GM12878 (cell line): ENCODE measurements at regions not wholly inside any gene's neighbourhood (a gene's known extent, or its start where the extent isn't known, plus 50 kb on each side); places are given as distances from the start of the nearest gene placed in this dataset.

Source experiments
- ATAC-seq: fragments of 200-7000 bp; cut with Tn5 transposase; 3 replicates; pipeline ENCODE4 v1.9.1; 2020; ENCODE audit warnings: mild to moderate bottlenecking, moderate library complexity
- BruUV-seq: library from RNA; stranded (reverse); fragments of 400-500 nt; replicated peaks from 2 replicates; lab custom pipeline; 2021; lab: Mats Ljungman, UMichigan
- CTCF ChIA-PET: fragments of 300-600 bp; sonication (Branson Sonifier 250); formaldehyde crosslinking; extraction: SDS; loops from one replicate; lab custom pipeline; 2021; ENCODE audit warnings: inconsistent platforms; lab: Yijun Ruan, JAX
- POLR2A ChIA-PET: fragments of 350-600 bp; formaldehyde crosslinking; extraction: SDS; loops from one replicate; lab custom pipeline; 2021; ENCODE audit warnings: inconsistent platforms; lab: Charles Lee
- RAD21 ChIA-PET: fragments of 300-600 bp; sonication (Branson Sonifier 250); formaldehyde crosslinking; loops from one replicate; lab custom pipeline; 2023; ENCODE audit warnings: antibody characterized with exemption; ENCODE audit not compliant: unreplicated experiment; lab: Charles Lee
- SMC1A ChIA-PET: fragments of 300-600 bp; sonication (Branson Sonifier 250); formaldehyde crosslinking; loops from one replicate; lab custom pipeline; 2023; ENCODE audit not compliant: unreplicated experiment, uncharacterized antibody; lab: Charles Lee
- DNase-seq: peaks from one replicate; pipeline ENCODE4 v3.0.0-alpha.2; 2011; ENCODE audit warnings: low read depth, low spot score
- FAIRE-seq: peaks from 3 replicates; lab custom pipeline; 2011; peaks lifted over from hg19 to GRCh38; lab: Jason Lieb, UNC
- H2AFZ ChIP-seq: 2 replicates; pipeline ENCODE4 v1.6.0; 2011; ENCODE audit warnings: low read depth, low read length, control low read depth; ENCODE audit not compliant: control insufficient read depth
- H3K27ac ChIP-seq: 2 replicates; pipeline ENCODE4 v1.5.1; 2011; ENCODE audit warnings: control low read depth; ENCODE audit not compliant: control insufficient read depth, insufficient read depth
- H3K27me3 ChIP-seq, 2 experiments: replicated peaks in 1 of 2; 2 replicates each; pipeline versions ENCODE4 v1.6.0 to v1.6.1; 2011; ENCODE audit warnings: low read length in 1 of 2; ENCODE audit not compliant: control insufficient read depth in 2 of 2, insufficient read depth in 2 of 2
- H3K36me3 ChIP-seq, 2 experiments: 2 replicates each; pipeline ENCODE4 v1.5.1; 2011; ENCODE audit warnings: low read length in 1 of 2; ENCODE audit not compliant: control insufficient read depth in 2 of 2, insufficient read depth in 2 of 2
- H3K4me1 ChIP-seq: 2 replicates; pipeline ENCODE4 v1.6.1; 2011; ENCODE audit warnings: mild to moderate bottlenecking, low read length, moderate library complexity, mixed read lengths; ENCODE audit not compliant: control insufficient read depth, insufficient read depth
- H3K4me2 ChIP-seq: 2 replicates; pipeline ENCODE4 v1.6.0; 2011; ENCODE audit warnings: control low read depth; ENCODE audit not compliant: control insufficient read depth, insufficient read depth
- H3K4me3 ChIP-seq: fragments of 200-600 bp; sonication (generic); 2 replicates; pipeline ENCODE4 v1.5.1; 2016
- H3K79me2 ChIP-seq: 2 replicates; pipeline ENCODE4 v1.6.0; 2011; ENCODE audit warnings: low read length; ENCODE audit not compliant: control insufficient read depth, insufficient read depth
- H3K9ac ChIP-seq: 2 replicates; pipeline ENCODE4 v1.8.0; 2011; ENCODE audit warnings: low read length, control low read depth, mixed read lengths; ENCODE audit not compliant: control insufficient read depth, insufficient read depth
- H3K9me3 ChIP-seq: replicated peaks from 3 replicates; pipeline ENCODE4 v1.5.1; 2011; ENCODE audit warnings: mild to moderate bottlenecking, low read length; ENCODE audit not compliant: control insufficient read depth, insufficient read depth
- H4K20me1 ChIP-seq: 2 replicates; pipeline ENCODE4 v1.6.0; 2011; ENCODE audit not compliant: control insufficient read depth, insufficient read depth
- CEBPB ChIP-seq, 2 experiments: fragments of 150-350 bp in 1 of 2; IDR thresholded peaks; 2 replicates each; pipeline ENCODE4 v1.6.1; 2012 to 2014; ENCODE audit warnings: low read depth in 2 of 2, low read length in 2 of 2, borderline replicate concordance in 1 of 2, inconsistent platforms in 1 of 2
- CREB1 ChIP-seq: IDR thresholded peaks from 2 replicates; pipeline ENCODE4 v1.6.1; 2012; ENCODE audit warnings: low read depth, mild to moderate bottlenecking, inconsistent platforms
- KDM1A ChIP-seq: fragments of 200-600 bp; sonication (generic); IDR thresholded peaks from 2 replicates; pipeline ENCODE4 v1.6.1; 2016; ENCODE audit warnings: borderline replicate concordance
- MYC ChIP-seq: IDR thresholded peaks from 2 replicates; pipeline ENCODE4 v1.6.1; 2011; ENCODE audit warnings: mild to moderate bottlenecking, low read length, moderate library complexity, inconsistent platforms; ENCODE audit not compliant: insufficient read depth, insufficient replicate concordance, insufficient read length, severe bottlenecking
- NR2F1 ChIP-seq: fragments of 450-650 bp; conservative IDR thresholded peaks from 2 replicates; pipeline ENCODE4 v1.6.1; 2017; ENCODE audit warnings: mild to moderate bottlenecking
- NRF1 ChIP-seq: conservative IDR thresholded peaks from 2 replicates; pipeline ENCODE4 v1.6.1; 2011; ENCODE audit warnings: mild to moderate bottlenecking, low read depth, low read length, improper control_type of control experiment
- PAX5 ChIP-seq: IDR thresholded peaks from 2 replicates; pipeline ENCODE4 v1.6.1; 2011; ENCODE audit warnings: low read depth, low read length, borderline replicate concordance
- PML ChIP-seq: IDR thresholded peaks from 2 replicates; pipeline ENCODE4 v1.6.1; 2012; ENCODE audit warnings: low read length, inconsistent platforms
- RFX5 ChIP-seq: IDR thresholded peaks from 2 replicates; pipeline ENCODE4 v1.6.1; 2011; ENCODE audit warnings: low read depth, low read length, improper control_type of control experiment
- SIN3A ChIP-seq: IDR thresholded peaks from 2 replicates; pipeline ENCODE4 v1.6.1; 2012; ENCODE audit warnings: low read depth, low read length, improper control_type of control experiment
- SMAD5 ChIP-seq: IDR thresholded peaks from 2 replicates; pipeline ENCODE4 v1.6.1; 2016; ENCODE audit warnings: antibody characterized with exemption, low read depth
- SMC3 ChIP-seq: IDR thresholded peaks from 2 replicates; pipeline ENCODE4 v1.6.1; 2011; ENCODE audit warnings: low read length, improper control_type of control experiment, borderline replicate concordance
- TBL1XR1 ChIP-seq: IDR thresholded peaks from 2 replicates; pipeline ENCODE4 v1.6.1; 2012; ENCODE audit warnings: low read depth, low read length, improper control_type of control experiment
- TCF7 ChIP-seq: IDR thresholded peaks from 2 replicates; pipeline ENCODE4 v1.6.1; 2014; ENCODE audit warnings: antibody characterized with exemption, borderline replicate concordance
- USF2 ChIP-seq: IDR thresholded peaks from 2 replicates; pipeline ENCODE4 v1.6.1; 2011; ENCODE audit warnings: low read depth, low read length, improper control_type of control experiment, borderline replicate concordance
- ZBED1 ChIP-seq: IDR thresholded peaks from 2 replicates; pipeline ENCODE4 v1.6.1; 2016; ENCODE audit warnings: borderline replicate concordance
- ZZZ3 ChIP-seq: IDR thresholded peaks from 2 replicates; pipeline ENCODE4 v1.6.1; 2011; ENCODE audit warnings: low read depth; ENCODE audit not compliant: control insufficient read depth, insufficient read length
- WGBS: methylation state at CpG from one replicate; pipeline ENCODE4 v1.1.6; 2016; ENCODE audit warnings: low lambda C conversion rate; ENCODE audit not compliant: insufficient replicate concordance, insufficient coverage; ENCODE audit errors: missing lambda C conversion rate; 5-methylcytosine and 5-hydroxymethylcytosine counted together
- in situ Hi-C: fragments of 300-500 bp; cut with MboI; formaldehyde crosslinking; loops from 9 replicates; pipeline ENCODE4 v1.14.3; 2018; ENCODE audit warnings: mixed read lengths
- intact Hi-C: fragments of 100-400 bp; cut with micrococcal nuclease; formaldehyde crosslinking; loops from one replicate; pipeline ENCODE4 v1.14.2; 2022; ENCODE audit not compliant: unreplicated experiment

DNA sequence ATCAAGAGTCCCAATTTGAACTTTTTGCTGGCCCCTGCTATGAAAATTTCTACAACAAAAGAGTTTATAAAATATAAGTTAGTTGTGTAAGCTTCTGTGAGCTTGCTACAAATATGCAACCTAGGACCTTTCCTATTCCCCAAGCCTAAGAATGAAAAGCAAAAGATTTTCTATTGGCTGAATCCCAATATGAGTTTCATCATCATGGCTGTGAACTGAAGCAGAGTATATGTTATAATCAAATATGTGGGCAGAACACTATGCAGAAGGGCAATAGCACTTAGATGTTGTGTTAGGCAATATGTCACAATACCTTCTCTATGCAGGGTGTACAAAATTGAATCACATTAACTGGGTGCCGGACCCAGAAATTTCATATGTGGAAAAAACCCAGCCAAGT, 1018.3 kb upstream of the AMELY start:
- Histone ChIP-seq H3K9me3 (no peaks in the 10 kb centered on the region), H3K27me3 (no peaks in the 10 kb centered on the region), H3K4me2 (no peak overlapping the region), H3K79me2 (no peaks in the 10 kb centered on the region), H3K4me3 (no peak overlapping the region), H4K20me1 (no peaks in the 10 kb centered on the region), H3K4me1 (no peaks in the 10 kb centered on the region), H3K27ac (no peak overlapping the region), H3K36me3 (no peaks in the 10 kb centered on the region), H3K9ac (no peak overlapping the region), H2AFZ (no peak overlapping the region)
- CTCF ChIA-PET: no interaction called here
- FAIRE-seq (no peak), ATAC-seq (no peak), DNase-seq (no peak)
- SMC1A ChIA-PET: no interaction called here
- WGBS: no CpG with 5 or more reads among the region's 1 CpG
- BruUV-seq: no TSS peak
- RAD21 ChIA-PET: no interaction called here
- intact Hi-C loops: no loop called here
- POLR2A ChIA-PET: no interaction called here
- in situ Hi-C loops: no loop called here
- no peak for TF ChIP-seq CREB1
- no peak for TF ChIP-seq TBL1XR1
- no peak for TF ChIP-seq SMC3
- TF ChIP-seq TCF7: no peak
- no peak for TF ChIP-seq PML
- no peak for TF ChIP-seq MYC
- no peak for TF ChIP-seq ZBED1
- no peak for TF ChIP-seq PAX5
- TF ChIP-seq RFX5: no peak
- TF ChIP-seq CEBPB (IDR thresholded peaks at IDR 0.05; ENCODE audit: borderline replicate concordance in 1 of 2, low read depth in 2 of 2, low read length in 2 of 2): no peak
- TF ChIP-seq KDM1A: no peak
- TF ChIP-seq USF2: no peak
- TF ChIP-seq NR2F1: no peak
- TF ChIP-seq NRF1: no peak
- no peak for TF ChIP-seq SIN3A
- TF ChIP-seq SMAD5: no peak
- no peak for TF ChIP-seq ZZZ3
